ENCODE measurements at regions not wholly inside any gene's neighbourhood (a gene's known extent, or its start where the extent isn't known, plus 50 kb on each side); places are given as distances from the start of the nearest gene placed in this dataset.

DNA sequence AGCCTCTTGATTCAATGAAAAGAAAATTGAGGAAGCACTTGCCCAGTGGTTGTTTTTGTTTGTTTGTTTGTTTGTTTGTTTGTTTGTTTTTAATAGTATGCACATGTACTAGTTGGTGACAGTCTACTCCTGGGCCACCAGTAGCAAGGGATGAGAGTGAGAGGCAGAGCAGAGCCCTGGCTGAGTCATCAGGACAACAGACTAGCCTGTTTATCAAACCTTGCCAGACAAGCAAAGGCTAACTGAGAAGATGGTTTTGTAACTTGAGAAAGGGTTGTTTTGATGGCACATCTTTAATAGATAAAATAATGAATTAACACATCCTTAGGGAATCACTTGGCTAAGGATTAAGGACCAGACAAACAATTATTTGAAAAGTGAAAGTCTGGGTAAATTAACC is 78.1 kb downstream of the INHBA start:
- no peak for TF ChIP-seq POLR2A (IDR thresholded peaks at IDR 0.05; ENCODE audit: low read depth, low read length)
- no peak for TF ChIP-seq POLR2AphosphoS5 (IDR thresholded peaks at IDR 0.05; ENCODE audit: low read depth, low read length)
- TF ChIP-seq TAF1 (IDR thresholded peaks at IDR 0.05; ENCODE audit: borderline replicate concordance, low read depth, low read length): no peak
